Right cardiac atrium (tissue), 5 donors: ENCODE measurements at regions not wholly inside any gene's neighbourhood (a gene's known extent, or its start where the extent isn't known, plus 50 kb on each side); places are given as distances from the start of the nearest gene placed in this dataset.
"Not testable (repeated sequence)": the region's sequence is repeated elsewhere in the genome, so short reads cannot be mapped to it uniquely, and the experiment has no call there.

ENCODE experiments used
- ATAC-seq, 2 donors: fragments of 200-7000 bp; cut with Tn5 transposase; one replicate each; pipeline versions ENCODE4 v1.8.0 to v1.9.1; 2020; ENCODE audit warnings: moderate library complexity in 2 of 2, mild to moderate bottlenecking in 1 of 2
- DNase-seq, 3 donors: peaks; one replicate each; pipeline ENCODE4 v3.0.0-alpha.2; 2020
- H3K27ac ChIP-seq: one replicate; pipeline ENCODE4 v1.5.1; 2013; ENCODE audit warnings: mild to moderate bottlenecking, low read length, control low read depth, moderate library complexity
- H3K27me3 ChIP-seq: one replicate; pipeline ENCODE4 v1.6.1; 2013; ENCODE audit not compliant: control insufficient read depth, insufficient read depth
- H3K4me1 ChIP-seq: one replicate; pipeline ENCODE4 v1.6.1; 2013; ENCODE audit warnings: low read length; ENCODE audit not compliant: control insufficient read depth, insufficient read depth
- H3K4me3 ChIP-seq: one replicate; pipeline ENCODE4 v1.5.1; 2013; ENCODE audit warnings: low read length, control low read depth
- H3K9me3 ChIP-seq: one replicate; pipeline ENCODE4 v1.6.1; 2013; ENCODE audit warnings: low read length; ENCODE audit not compliant: control insufficient read depth
- WGBS: extraction: QIAGEN DNeasy Blood & Tissue Kit; methylation state at CpG from one replicate; pipeline ENCODE4 v1.1.7; 2013; 5-methylcytosine and 5-hydroxymethylcytosine counted together
- intact Hi-C, 4 donors: fragments of 100-400 bp; cut with DNase I; formaldehyde crosslinking; loops; one replicate each; pipeline versions ENCODE4 v1.11.0 to v1.14.0; 2022 to 2023
- donor health status: healthy with polysubstance abuse.
- donor health status: DM: no; HTN: yes; CAD: no.
- donor health status: DM: no; HTN: no; CAD: no.
- donor health status: DM: no; HTN: yes; CAD: no; lungs with severe emphysema.
- donor health status: DM: yes; HTN: yes; CAD: no.

- H3K27me3 ChIP-seq, H3K27ac ChIP-seq, H3K4me1 ChIP-seq, DNase-seq, H3K4me3 ChIP-seq, H3K9me3 ChIP-seq, intact Hi-C loops: not testable (repeated sequence)
- peak; percentile 42 to 48 for ATAC-seq
- WGBS: 85% methylated on average over 1 of the region's 2 CpGs
These were observed 77.8 kb downstream of the LIMS4 start for GRCh38 chr2:110394769-110395168.

GRCh38 chr2:110392366-110392765 is 80.2 kb downstream of the LIMS4 start:
- H3K27me3 ChIP-seq, H3K4me1 ChIP-seq, H3K4me3 ChIP-seq, H3K27ac ChIP-seq, intact Hi-C loops, H3K9me3 ChIP-seq, ATAC-seq: not testable (repeated sequence)
- peak in 2 of 3 donors; percentile 14 to 40 for DNase-seq
- WGBS: 88% methylated on average over 7 of the region's 8 CpGs

- WGBS: 100% methylated on average over 2 of the region's 5 CpGs
- intact Hi-C loops, H3K4me3 ChIP-seq, H3K27ac ChIP-seq, H3K27me3 ChIP-seq, H3K9me3 ChIP-seq, H3K4me1 ChIP-seq: not testable (repeated sequence)
- peak in 1 of 2 donors; percentile 30 for ATAC-seq
- peak in 2 of 3 donors; percentile 17 to 18 for DNase-seq
These were observed 81.6 kb downstream of the LIMS4 start for GRCh38 chr2:110391035-110391418.

GRCh38 chr2:110390351-110391034 is 82.1 kb downstream of the LIMS4 start:
- ATAC-seq: peak; percentile 20 to 39
- 68% methylated on average over 5 of the region's 7 CpGs for WGBS

GRCh38 chr2:110387044-110387443 is 85.6 kb downstream of the LIMS4 start:
- H3K4me3 ChIP-seq, H3K27ac ChIP-seq, intact Hi-C loops, H3K9me3 ChIP-seq, H3K4me1 ChIP-seq, H3K27me3 ChIP-seq, ATAC-seq: not testable (repeated sequence)
- DNase-seq: peak in 2 of 3 donors; percentile 8 to 12
- WGBS: 92% methylated on average over 6 of the region's 12 CpGs

More at GRCh38 chr2:110390351-110391034, 82.1 kb downstream of the LIMS4 start:
- H3K4me1 ChIP-seq, H3K9me3 ChIP-seq, H3K27me3 ChIP-seq, intact Hi-C loops, H3K27ac ChIP-seq, H3K4me3 ChIP-seq: not testable (repeated sequence)
- DNase-seq: peak; percentile 2 to 8 (median 5)

- H3K4me1 ChIP-seq: not testable (repeated sequence)
These were observed 86.1 kb downstream of the LIMS4 start for GRCh38 chr2:110386546-110386945.

GRCh38 chr2:110384736-110385119 is 87.9 kb downstream of the LIMS4 start:
- DNase-seq, H3K9me3 ChIP-seq, intact Hi-C loops, H3K27me3 ChIP-seq, H3K4me3 ChIP-seq, H3K27ac ChIP-seq, H3K4me1 ChIP-seq: not testable (repeated sequence)
- peak; percentile 80 to 81 for ATAC-seq
- whole genome bisulfite sequencing: no CpG with 5 or more reads among the region's 13 CpGs

More at GRCh38 chr2:110386546-110386945, 86.1 kb downstream of the LIMS4 start:
- H3K27ac ChIP-seq, H3K9me3 ChIP-seq, H3K27me3 ChIP-seq, H3K4me3 ChIP-seq, ATAC-seq, intact Hi-C loops: not testable (repeated sequence)
- WGBS: 96% methylated on average over 7 of the region's 10 CpGs
- peak in 2 of 3 donors; percentile 22 to 25 for DNase-seq

GRCh38 chr2:110384109-110384735 is 88.4 kb downstream of the LIMS4 start:
- DNase-seq, H3K27me3 ChIP-seq, H3K9me3 ChIP-seq, H3K4me1 ChIP-seq, intact Hi-C loops, H3K4me3 ChIP-seq, H3K27ac ChIP-seq: not testable (repeated sequence)
- no CpG with 5 or more reads among the region's 50 CpGs for WGBS
- peak; percentile 85 to 86 for ATAC-seq

- not testable (repeated sequence) for H3K27ac ChIP-seq, H3K4me1 ChIP-seq
- WGBS: no CpG with 5 or more reads among the region's 75 CpGs
These were observed 89.2 kb downstream of the LIMS4 start for GRCh38 chr2:110383163-110384048.

GRCh38 chr2:110373519-110373918 is 99.1 kb downstream of the LIMS4 start:
- H3K27me3 ChIP-seq, H3K9me3 ChIP-seq, H3K27ac ChIP-seq, H3K4me3 ChIP-seq, ATAC-seq, intact Hi-C loops, H3K4me1 ChIP-seq: not testable (repeated sequence)
- peak in 2 of 3 donors; percentile 26 to 34 for DNase-seq
- WGBS: 100% methylated on average over 2 of the region's 2 CpGs

More at GRCh38 chr2:110383163-110384048, 89.2 kb downstream of the LIMS4 start:
- intact Hi-C loops, DNase-seq, H3K4me3 ChIP-seq, H3K9me3 ChIP-seq, H3K27me3 ChIP-seq: not testable (repeated sequence)
- ATAC-seq: peak; percentile 86 to 88

- DNase-seq: peak in 1 of 3 donors; percentile 7
- H3K9me3 ChIP-seq, H3K4me1 ChIP-seq, H3K27ac ChIP-seq, intact Hi-C loops, H3K27me3 ChIP-seq, ATAC-seq, H3K4me3 ChIP-seq: not testable (repeated sequence)
- WGBS: 80% methylated on average over 1 of the region's 2 CpGs
These were observed 101.0 kb downstream of the LIMS4 start for GRCh38 chr2:110371633-110372032.
